ENCODE measurements at regions not wholly inside any gene's neighbourhood (a gene's known extent, or its start where the extent isn't known, plus 50 kb on each side); places are given as distances from the start of the nearest gene placed in this dataset.

DNA sequence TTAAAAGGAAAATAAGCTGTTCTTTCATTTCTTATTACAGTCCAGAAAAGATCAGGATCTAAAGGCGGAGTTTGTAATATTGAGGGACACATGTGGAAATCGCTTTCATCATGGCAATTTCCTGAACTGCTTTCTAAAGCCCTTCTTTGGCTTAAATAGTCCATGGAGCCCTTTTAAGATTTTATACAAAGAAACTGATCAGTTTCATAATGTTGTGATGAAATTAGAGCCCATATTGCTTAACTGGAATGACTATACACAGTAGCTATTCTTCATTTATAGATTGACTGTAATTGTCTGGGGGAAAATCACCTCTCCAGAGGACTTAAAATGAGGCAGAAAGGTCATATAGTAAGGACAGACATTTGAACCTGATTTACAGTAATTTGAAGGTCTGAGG, 322.2 kb downstream of the ETAA1 start:
- 74 to 79% methylated on average over 2 of the region's 2 CpGs for WGBS, 2 donors
- no peaks in the 10 kb centered on the region for H3K27me3 ChIP-seq
- TF ChIP-seq CTCF (IDR thresholded peaks at IDR 0.05) (no peak), EP300 (IDR thresholded peaks at IDR 0.05) (no peak), POLR2A (IDR thresholded peaks at IDR 0.05) (no peak)
- no peaks in the 10 kb centered on the region for H3K4me1 ChIP-seq
- no peaks in the 10 kb centered on the region for H3K36me3 ChIP-seq
- no peak overlapping the region for H3K4me3 ChIP-seq
- DNase-seq (ENCODE audit: low spot score in 2 of 2), result no peak
- H3K9me3 ChIP-seq, result no peaks in the 10 kb centered on the region
- no peak overlapping the region for H3K27ac ChIP-seq

DNA sequence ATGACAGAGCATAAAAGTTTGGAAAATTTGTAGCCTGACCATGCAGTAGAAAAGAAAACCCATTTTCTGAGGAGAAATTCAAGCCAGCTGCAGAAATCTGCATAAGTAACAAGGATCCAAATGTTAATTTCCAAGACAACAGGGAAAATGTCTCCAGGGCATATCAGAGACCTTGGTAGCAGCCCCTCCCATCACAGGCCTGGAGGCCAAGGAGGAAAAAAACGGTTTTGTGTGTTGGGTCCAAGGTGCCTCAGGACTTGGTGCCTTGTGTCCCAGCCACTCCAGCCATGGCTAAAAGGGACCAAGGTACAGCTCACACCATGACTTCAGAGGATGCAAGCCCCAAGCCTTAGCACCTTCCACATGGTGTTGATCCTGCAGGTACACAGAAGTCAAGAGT, 324.4 kb downstream of the ETAA1 start:
- no peak for DNase-seq (ENCODE audit: low spot score in 2 of 2)
- Histone ChIP-seq H3K4me1 (no peaks in the 10 kb centered on the region), H3K9me3 (no peaks in the 10 kb centered on the region), H3K4me3 (no peak overlapping the region), H3K27ac (no peak overlapping the region), H3K27me3 (no peaks in the 10 kb centered on the region), H3K36me3 (no peaks in the 10 kb centered on the region)
- TF ChIP-seq EP300 (IDR thresholded peaks at IDR 0.05) (no peak), CTCF (IDR thresholded peaks at IDR 0.05) (no peak), POLR2A (IDR thresholded peaks at IDR 0.05) (no peak)
- 50 to 68% methylated on average over 1 of the region's 1 CpG for WGBS, 2 donors

DNA sequence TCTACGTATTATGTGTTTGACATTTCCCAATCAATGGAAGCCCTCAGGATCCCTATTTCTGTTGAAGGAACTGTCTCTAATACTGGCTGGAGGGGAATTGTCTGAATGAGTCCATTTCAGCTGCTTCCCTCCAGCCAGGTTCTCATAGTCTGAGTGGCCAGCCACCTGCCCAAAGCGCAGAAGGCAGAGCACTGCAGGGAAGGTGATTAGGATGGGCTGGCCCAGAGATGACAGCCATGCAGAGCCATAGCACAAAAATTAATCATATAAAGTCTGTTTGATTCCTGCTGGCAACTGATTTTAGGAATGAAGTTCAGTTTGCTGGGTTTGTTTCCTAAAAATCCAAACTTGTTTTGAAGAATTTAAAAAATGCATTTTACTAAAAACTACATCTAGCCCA, 327.1 kb downstream of the ETAA1 start:
- no peaks in the 10 kb centered on the region for H3K27me3 ChIP-seq
- no peaks in the 10 kb centered on the region for H3K4me1 ChIP-seq
- H3K36me3 ChIP-seq, result no peaks in the 10 kb centered on the region
- WGBS, 2 donors, result 96 to 97% methylated on average over 2 of the region's 2 CpGs
- TF ChIP-seq CTCF (IDR thresholded peaks at IDR 0.05) (no peak), EP300 (IDR thresholded peaks at IDR 0.05) (no peak), POLR2A (IDR thresholded peaks at IDR 0.05) (no peak)
- no peak overlapping the region for H3K27ac ChIP-seq
- no peaks in the 10 kb centered on the region for H3K9me3 ChIP-seq
- no peak overlapping the region for H3K4me3 ChIP-seq
- no peak for DNase-seq (ENCODE audit: low spot score in 2 of 2)

DNA sequence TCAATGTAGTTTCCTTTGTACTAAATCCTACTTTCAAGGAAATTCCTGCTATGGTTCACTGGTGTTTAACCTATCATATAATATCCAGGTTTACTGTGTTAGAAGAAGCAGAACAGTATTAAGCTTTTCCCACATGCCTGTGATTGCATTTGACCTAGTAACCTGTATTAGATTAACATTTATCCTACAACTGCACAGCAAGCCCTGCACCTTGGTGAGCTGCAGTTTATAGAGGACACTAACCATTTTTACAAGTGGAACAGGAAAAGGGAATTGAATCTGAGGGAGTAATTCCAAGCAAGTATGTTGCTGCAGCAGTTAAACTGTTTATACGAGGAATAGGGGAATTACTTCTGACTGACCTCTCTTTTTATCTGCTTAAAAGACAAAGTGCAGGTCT, 328.6 kb downstream of the ETAA1 start:
- TF ChIP-seq CTCF (IDR thresholded peaks at IDR 0.05) (no peak), POLR2A (IDR thresholded peaks at IDR 0.05) (no peak), EP300 (IDR thresholded peaks at IDR 0.05) (no peak)
- Histone ChIP-seq H3K27me3 (no peaks in the 10 kb centered on the region), H3K36me3 (no peaks in the 10 kb centered on the region), H3K9me3 (no peaks in the 10 kb centered on the region), H3K4me3 (no peak overlapping the region), H3K4me1 (no peaks in the 10 kb centered on the region), H3K27ac (no peak overlapping the region)
- WGBS, 2 donors, result 22 to 50% methylated on average over 1 of the region's 1 CpG
- no peak for DNase-seq (ENCODE audit: low spot score in 2 of 2)

GRCh38 chr2:67726416-67726815, 329.3 kb downstream of the ETAA1 start:
- Histone ChIP-seq H3K36me3 (no peaks in the 10 kb centered on the region), H3K4me3 (no peak overlapping the region), H3K9me3 (no peaks in the 10 kb centered on the region), H3K27me3 (no peaks in the 10 kb centered on the region), H3K4me1 (no peaks in the 10 kb centered on the region), H3K27ac (no peak overlapping the region)
- no peak for DNase-seq (ENCODE audit: low spot score in 2 of 2)
- TF ChIP-seq CTCF (IDR thresholded peaks at IDR 0.05), result no peak
- WGBS, 2 donors, result 42 to 50% methylated on average over 4 of the region's 4 CpGs

Data from tibial nerve (tissue), 4 donors.